ENCODE measurements at regions not wholly inside any gene's neighbourhood (a gene's known extent, or its start where the extent isn't known, plus 50 kb on each side); places are given as distances from the start of the nearest gene placed in this dataset.

DNA sequence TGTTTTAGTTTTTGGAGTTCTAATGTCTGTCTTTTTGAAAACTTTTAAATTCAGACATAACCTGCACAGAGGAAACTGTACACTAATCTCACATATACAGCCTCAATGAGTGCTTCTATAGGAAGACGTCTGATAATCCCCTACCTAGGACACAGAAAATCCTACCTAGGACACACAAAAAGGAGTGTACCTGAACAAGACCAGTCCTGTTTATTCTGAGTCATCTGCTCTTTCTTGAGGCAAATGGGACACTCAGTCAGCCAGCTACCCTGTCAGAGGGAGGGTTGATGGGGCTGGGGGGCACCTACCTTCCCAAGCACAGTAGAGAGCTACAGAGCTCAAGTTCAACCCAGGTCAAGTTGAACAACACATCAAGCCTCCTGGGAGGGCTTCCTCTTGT, 346.6 kb upstream of the NCAM1 start:
- Histone ChIP-seq H2AK5ac (ENCODE audit: low read depth, low read length) (no peak overlapping the region), H3K56ac (ENCODE audit: extremely low read depth, insufficient read depth, low read length) (no peak overlapping the region), H3K4me3 (ENCODE audit: insufficient read depth, low read depth, low read length) (no peak overlapping the region), H2BK5ac (ENCODE audit: low read depth, low read length, poor library complexity, severe bottlenecking) (no peak overlapping the region), H4K91ac (ENCODE audit: insufficient read depth, low read depth, low read length) (no peak overlapping the region), H3K18ac (ENCODE audit: low read depth, low read length) (no peak overlapping the region), H2AK9ac (replicated peaks; ENCODE audit: low read depth, low read length, poor library complexity) (no peak overlapping the region), H2BK120ac (ENCODE audit: low read depth, low read length) (no peak overlapping the region), H4K5ac (ENCODE audit: low read depth, low read length) (no peak overlapping the region), H2AFZ (replicated peaks; ENCODE audit: low read length, poor library complexity) (no peak overlapping the region), H3K4me2 (ENCODE audit: low read depth, low read length) (no peak overlapping the region), H2BK15ac (ENCODE audit: low read depth, low read length) (no peak overlapping the region), H3K14ac (replicated peaks; ENCODE audit: low read depth, low read length) (no peak overlapping the region), H3K27me3 (ENCODE audit: control insufficient read depth, insufficient read depth, low read length) (no peaks in the 10 kb centered on the region), H3K23ac (ENCODE audit: low read depth, low read length) (no peak overlapping the region), H3K9ac (ENCODE audit: low read depth, low read length) (no peak overlapping the region), H3K79me1 (ENCODE audit: low read depth in 1 of 2, low read length in 2 of 2) (no peaks in the 10 kb centered on the region), H3K4ac (ENCODE audit: low read depth, low read length) (no peak overlapping the region), H4K8ac (ENCODE audit: low read depth in 2 of 2, low read length in 2 of 2) (no peak overlapping the region), H3K4me1 (ENCODE audit: control insufficient read depth, insufficient read depth, low read length) (no peaks in the 10 kb centered on the region), H3K27ac (ENCODE audit: insufficient read depth, low read length) (no peak overlapping the region), H2BK20ac (ENCODE audit: low read depth, low read length) (no peak overlapping the region), H4K20me1 (ENCODE audit: insufficient read depth, low read length) (no peaks in the 10 kb centered on the region), H3K36me3 (ENCODE audit: control insufficient read depth, insufficient read depth, low read length) (no peaks in the 10 kb centered on the region), H3K9me3 (ENCODE audit: control insufficient read depth, insufficient read depth, low read length) (no peaks in the 10 kb centered on the region), H3K9me1 (ENCODE audit: insufficient read depth, low read length) (no peaks in the 10 kb centered on the region)
- ATAC-seq (ENCODE audit: low read depth) (no peak), DNase-seq (no peak)
- CTCF ChIA-PET, result no interaction called here
- TF ChIP-seq RCOR1 (IDR thresholded peaks at IDR 0.05; ENCODE audit: insufficient replicate concordance, low read length), result no peak
- TF ChIP-seq CHD1 (IDR thresholded peaks at IDR 0.05; ENCODE audit: low read depth, low read length), result no peak
- TF ChIP-seq MAZ (IDR thresholded peaks at IDR 0.05; ENCODE audit: borderline replicate concordance, low read depth, low read length), result no peak
- no peak for TF ChIP-seq BHLHE40 (IDR thresholded peaks at IDR 0.05; ENCODE audit: low read depth, low read length)
- no TSS peak for BruUV-seq (replicated peaks)
- dilution Hi-C loops (cut with HindIII; ENCODE audit: low sequenced_read_pairs, unreplicated experiment), result no loop called here
- intact Hi-C loops (cut with micrococcal nuclease), result no loop called here
- WGBS, 2 experiments (ENCODE audit: extremely low coverage in 2 of 2, insufficient read length in 1 of 2), result no CpG with 5 or more reads among the region's 1 CpG
- in situ Hi-C loops (cut with MboI; ENCODE audit: low sequenced_read_pairs), result no loop called here
- POLR2A ChIA-PET (ENCODE audit: unreplicated experiment), result no interaction called here
